Superior temporal gyrus (tissue), 1 donor: ENCODE measurements at regions not wholly inside any gene's neighbourhood (a gene's known extent, or its start where the extent isn't known, plus 50 kb on each side); places are given as distances from the start of the nearest gene placed in this dataset.

Experiments used
- DNase-seq: peaks from one replicate; pipeline ENCODE4 v3.0.0-alpha.2; 2016; ENCODE audit errors: extremely low spot score

GRCh38 chr11:23336961-23337360, 476.7 kb upstream of the CCDC179 start:
- no peak for DNase-seq

DNA sequence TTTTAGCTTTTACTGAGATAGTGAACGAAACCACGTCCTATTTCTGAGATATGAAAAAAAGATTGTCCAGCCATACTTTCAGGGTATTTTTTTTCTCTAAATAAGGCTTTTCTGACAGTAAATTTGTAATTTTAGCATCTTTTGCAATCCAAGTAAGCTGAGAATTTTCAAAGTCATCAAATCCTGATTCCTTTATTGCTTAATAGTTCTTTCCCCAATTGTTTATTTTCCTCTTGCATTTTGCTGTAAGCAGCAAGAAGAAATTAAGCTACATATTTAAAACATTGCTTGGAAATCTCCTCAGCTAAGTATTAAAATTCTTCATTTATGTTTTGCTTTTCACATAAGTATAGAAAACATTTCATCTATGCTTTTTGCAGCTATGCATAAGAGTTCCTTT, 493.3 kb upstream of the CCDC179 start:
- no peak for DNase-seq

DNA sequence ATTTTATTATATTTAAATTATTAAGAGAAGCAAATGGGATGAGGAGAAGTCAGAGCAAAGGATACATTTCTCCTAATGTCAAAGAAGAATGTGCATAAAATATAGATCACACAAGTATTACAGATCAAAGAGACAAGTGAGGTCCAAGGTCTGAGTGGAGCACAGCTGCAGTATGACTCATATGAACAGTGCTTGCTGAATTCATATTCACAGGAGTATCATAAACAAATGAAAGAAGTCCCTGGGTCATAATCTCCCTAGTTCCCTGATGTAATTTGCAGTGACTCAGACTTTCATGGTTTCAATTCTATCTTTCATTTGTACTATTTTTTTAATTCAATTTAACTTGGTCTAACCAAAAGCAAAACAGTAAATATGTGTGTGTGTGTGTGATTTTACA, 499.0 kb upstream of the CCDC179 start:
- DNase-seq: no peak

- DNase-seq: no peak
Measured at GRCh38 chr11:23364076-23364475, 503.8 kb upstream of the CCDC179 start.

DNA sequence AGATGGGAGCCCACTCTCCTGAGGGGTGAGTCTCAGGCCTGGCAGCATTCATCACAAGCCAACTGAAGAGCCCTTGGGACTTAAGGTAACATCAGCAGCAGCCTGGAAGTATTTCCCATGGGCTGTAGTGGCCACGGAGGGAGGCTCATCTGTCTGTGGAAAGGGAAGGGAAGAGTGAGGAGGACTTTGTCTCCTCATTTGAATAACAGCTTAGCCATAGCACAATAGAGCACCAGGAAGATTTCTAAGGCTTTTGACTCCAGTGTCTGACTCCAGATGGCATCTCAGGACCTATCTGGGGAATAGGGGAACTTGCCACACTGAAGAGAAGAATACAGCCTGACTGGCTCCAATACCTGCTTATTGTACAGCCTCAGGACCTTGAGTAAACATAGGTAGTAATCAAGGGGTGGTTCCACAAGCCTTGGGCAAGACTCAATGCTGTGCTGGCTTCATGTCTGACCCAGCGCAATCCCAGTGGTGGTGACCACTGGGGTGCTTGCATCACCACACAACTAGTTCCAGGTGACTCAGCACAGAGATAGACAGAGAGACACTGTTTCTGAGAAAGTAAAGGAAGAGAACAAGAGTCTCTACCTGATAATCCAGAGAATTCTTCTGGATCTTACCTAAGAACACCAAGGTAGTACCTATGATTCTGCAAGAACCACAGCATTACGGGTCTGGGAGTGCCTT, 510.5 kb upstream of the CCDC179 start:
- no peak for DNase-seq

- no peak for DNase-seq
Measured at GRCh38 chr11:23377909-23378308, 517.6 kb upstream of the CCDC179 start.

DNA sequence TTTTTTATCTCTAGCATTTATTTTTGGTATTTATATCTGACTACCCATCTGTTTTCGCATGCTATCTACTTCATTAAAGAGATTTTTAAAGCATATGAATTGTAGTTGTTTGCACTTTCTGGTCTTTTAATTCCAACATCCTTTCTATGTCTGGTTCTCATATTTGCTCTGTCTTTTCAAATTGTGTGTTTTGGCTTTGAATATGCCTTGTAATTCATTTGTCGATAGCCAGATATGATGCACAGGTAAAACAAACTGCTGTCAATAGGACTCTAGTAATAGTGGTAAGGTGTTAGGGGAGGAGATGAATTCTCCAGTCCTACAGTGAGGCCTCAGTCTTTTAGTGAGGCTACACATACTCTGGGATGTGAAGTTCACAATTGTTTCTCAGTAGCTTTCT, 530.8 kb upstream of the CCDC179 start:
- no peak for DNase-seq

- DNase-seq: no peak
Measured at GRCh38 chr11:23398052-23398451, 537.8 kb upstream of the CCDC179 start.

DNA sequence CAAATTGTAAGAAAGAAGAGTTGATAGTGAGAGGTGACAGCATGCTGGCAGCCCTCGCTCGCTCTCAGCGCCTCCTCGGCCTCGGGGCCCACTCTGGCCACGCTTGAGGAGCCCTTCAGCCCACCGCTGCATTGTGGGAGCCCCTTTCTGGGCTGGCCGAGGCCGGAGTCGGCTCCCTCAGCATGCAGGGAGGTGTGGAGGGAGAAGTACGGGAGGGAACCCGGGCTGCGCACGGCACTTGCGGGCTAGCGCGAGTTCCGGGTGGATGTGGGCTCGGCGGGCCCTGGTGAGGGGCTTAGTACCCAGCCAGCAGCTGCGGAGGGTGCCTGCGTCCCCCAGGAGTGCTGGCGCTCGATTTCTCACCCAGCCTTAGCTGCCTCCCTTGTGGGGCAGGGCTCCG, 539.7 kb upstream of the CCDC179 start:
- DNase-seq: no peak

DNA sequence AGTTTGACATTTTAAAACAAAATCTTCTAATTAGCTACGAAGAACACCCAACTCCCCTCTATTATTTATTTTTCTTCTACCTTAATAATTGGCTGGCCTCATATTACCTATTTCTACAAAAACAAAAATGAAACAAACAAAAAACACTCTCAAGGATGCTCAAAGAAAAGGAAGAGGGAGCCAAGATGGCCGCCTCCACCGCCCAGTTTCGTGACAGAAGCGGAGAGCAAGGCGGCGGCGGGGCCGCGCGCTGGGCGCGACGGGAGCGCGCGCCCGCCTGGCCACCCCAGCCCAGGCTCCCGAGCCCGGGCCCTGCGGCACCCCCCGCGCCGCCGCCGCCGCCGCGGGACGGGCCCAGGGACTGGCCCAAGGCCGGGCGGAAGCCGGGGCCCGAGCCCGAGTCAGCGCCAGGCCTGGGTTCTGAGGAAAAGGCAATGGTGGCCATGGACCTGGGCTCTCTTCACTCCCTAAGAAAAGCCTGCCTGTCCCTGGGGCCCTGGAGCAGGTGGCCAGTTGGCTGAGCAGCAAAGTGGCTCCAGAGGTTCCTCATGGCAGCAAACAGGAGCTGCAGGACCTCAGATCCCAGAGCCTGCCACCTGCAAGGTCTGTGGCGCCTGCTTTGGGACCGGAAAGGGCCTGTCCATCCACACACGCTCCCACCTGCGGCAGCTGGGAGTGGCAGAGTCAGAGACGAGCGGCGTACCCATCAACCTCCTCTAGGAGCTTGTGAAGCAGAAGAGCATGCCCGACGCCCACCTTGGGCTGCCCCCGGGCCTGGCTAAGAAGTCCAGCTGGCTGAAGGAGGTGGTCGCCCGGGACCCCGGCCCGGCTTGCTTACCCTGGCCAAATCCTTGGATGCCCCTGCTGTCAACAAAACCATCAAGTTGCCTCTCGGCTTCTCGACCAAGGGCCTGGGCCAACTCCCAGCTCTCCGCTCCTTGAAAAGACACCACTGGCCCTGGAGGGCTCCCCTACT, 543.2 kb upstream of the CCDC179 start:
- DNase-seq: no peak

- DNase-seq: no peak
Measured at GRCh38 chr11:23404225-23405160, 544.2 kb upstream of the CCDC179 start.

DNA sequence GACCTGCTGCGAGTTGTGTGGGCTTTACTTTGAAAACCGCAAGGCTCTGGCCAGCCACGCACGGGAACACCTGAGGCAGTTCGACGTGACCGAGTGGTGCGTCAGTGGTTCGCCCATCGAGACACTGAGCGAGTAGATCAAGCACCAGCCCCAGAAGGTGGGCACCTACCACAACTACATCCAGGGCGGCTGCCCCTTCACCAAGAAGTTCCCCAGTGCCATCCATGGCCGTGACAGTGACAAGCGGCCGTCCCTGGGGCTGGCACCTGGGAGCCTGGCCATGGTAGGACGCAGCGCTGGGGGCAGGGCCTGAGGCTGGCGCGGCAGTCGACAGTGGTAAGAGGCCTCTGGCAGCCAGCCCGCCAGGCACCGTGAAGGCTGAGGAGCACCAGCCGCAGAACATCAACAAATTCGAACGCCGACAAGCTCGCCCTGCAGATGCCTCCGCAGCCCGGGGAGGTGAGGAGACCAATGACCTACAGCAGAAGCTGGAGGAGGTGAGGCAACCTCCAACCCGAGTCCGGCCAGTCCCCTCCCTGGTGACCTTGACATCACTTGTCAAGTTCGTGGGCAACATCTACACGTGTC, 545.2 kb upstream of the CCDC179 start:
- no peak for DNase-seq

DNA sequence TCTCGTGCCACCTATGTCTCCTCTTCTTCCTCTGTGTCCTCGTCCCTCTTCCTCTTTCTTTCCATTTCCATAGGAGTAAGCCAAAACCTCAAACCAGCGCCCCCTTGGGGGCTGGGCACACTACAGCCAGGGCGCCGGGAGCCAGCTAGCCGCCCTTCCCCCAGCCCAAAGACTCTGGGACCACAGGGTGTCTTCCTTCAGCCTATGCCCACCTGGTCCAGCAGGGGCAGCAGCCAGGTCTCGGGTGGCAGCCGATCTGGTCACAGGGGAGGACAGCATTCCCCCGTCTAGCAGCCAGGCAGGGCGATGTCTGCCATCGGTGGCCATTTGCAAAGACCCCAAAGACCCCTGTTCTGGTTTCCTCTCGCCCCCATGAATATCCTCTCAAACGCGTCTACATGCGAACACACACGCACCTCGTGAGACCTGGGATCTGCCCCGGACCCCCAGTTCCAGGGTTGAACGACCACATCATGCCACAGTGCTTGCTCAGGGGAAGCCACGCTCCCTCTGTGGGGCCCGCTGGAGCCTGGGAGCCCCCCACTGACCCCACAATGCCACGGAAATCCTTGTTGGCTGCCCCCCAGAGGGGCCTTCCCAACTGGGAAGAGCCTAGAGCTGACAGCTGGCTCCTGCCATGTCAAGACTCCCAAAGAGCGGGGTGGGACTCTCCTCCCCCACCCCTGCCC, 546.0 kb upstream of the CCDC179 start:
- no peak for DNase-seq

DNA sequence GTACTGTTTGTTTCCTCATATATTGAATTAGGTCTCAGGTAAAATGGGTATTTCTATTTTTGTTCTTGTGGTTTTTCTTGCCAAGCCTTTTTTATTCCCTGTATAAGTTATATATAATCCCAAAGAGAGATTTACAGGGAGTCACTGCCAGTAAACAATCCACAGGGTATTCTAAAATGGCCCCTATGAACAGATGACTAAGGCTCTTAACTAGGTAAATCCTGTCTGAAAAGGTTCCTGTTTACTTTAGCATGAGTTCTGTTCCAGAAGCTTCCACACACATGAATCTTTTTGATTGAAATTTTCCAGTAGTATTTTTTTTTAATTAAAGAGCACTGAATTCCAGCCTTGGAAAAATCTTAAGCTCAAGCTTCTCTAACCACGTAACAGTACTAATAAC, 552.8 kb upstream of the CCDC179 start:
- no peak for DNase-seq

- DNase-seq: no peak
Measured at GRCh38 chr11:23423104-23423503, 562.8 kb upstream of the CCDC179 start.

DNA sequence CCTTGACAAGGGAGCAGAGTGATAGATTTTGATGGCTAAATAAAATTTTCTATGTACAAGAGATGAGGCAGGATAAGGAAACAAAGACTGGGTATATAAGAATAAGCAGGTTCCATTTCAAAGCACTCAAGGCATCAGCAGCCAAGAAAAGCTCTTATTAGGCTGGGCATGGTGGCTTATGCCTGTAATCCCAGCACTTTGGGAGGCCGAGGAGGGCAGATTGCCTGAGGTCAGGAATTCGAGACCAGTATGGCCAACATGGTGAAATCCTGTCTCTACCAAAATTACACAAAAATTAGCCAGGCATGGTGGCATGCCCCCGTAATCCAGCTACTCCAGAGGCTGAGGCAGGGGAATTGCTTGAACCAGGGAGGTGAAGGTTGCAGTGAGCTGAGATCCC, 563.4 kb upstream of the CCDC179 start:
- no peak for DNase-seq

GRCh38 chr11:23425381-23425780, 565.1 kb upstream of the CCDC179 start:
- DNase-seq: no peak

DNA sequence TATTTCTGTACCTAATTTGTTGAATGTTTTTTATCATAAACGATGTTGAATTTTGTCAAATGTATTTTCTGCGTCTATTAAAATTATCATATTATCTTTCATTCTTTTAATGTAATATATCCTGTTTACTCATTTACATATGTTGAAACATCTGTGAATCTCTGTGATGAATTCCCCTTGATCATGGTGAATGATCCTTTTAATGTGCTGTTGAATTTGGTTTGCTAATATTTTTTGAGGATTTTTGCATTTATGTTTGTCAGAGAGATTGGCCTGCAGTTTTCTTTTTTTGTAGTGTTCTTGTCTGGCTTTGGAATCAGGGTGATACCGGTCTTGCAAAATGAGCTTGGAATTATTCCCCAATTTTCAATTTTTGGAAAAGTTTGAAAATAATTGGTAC, 569.3 kb upstream of the CCDC179 start:
- DNase-seq: no peak

GRCh38 chr11:23453522-23453921, 593.2 kb upstream of the CCDC179 start:
- no peak for DNase-seq

GRCh38 chr11:23455321-23455891, 595.1 kb upstream of the CCDC179 start:
- no peak for DNase-seq

GRCh38 chr11:23457641-23458040, 597.4 kb upstream of the CCDC179 start:
- DNase-seq: no peak
